Heart left ventricle (tissue), 13 donors: ENCODE measurements at regions not wholly inside any gene's neighbourhood (a gene's known extent, or its start where the extent isn't known, plus 50 kb on each side); places are given as distances from the start of the nearest gene placed in this dataset.

Source experiments
- POLR2A ChIP-seq, 2 donors: fragments of 450-650 bp; IDR thresholded peaks; one replicate each; pipeline ENCODE4 v1.6.1; 2017; ENCODE audit warnings: antibody characterized with exemption in 2 of 2, mild to moderate bottlenecking in 2 of 2, moderate library complexity in 2 of 2
- TF ChIP-seq, protein P1 (sequence below), 12 donors: fragments of 200-600 bp; sonication (generic) in 4 of 12; IDR thresholded peaks; one replicate each; pipeline versions ENCODE4 v1.5.0 to v1.8.0; 2018 to 2022; ENCODE audit warnings: antibody characterized with exemption in 12 of 12, mild to moderate bottlenecking in 5 of 12
- donor health status: ischemic (EF 13 %, LVEDD 7.1; RV severe dilation, severe dysfunction).
- donor health status: DM: no; HTN: yes; CAD: no.
- donor health status: DM: no; HTN: no; CAD: no.
- donor health status: ischemic (EF 25% LVEDD 6.9; RV normal size, moderate dysfunction).
- donor health status: ischemic (EF 25% LVEDD 5.7; RV mildly dilated, moderate dysfunction).
- donor health status: ischemic (EF 35%, LVEDD 5.7; RV mildly dilated, moderate dysfunction).
- donor health status: nonischemic (EF 11% LVEDD 7.7; RV severe dilation, severe dysfunction).
- donor health status: DM: yes; HTN: yes; CAD: no.
- donor health status: PGD.
- donor health status: ischemic (EF 29% LVEDD 5.4; RV normal size, mild dysfunction).
- donor health status: nonischemic (EF 23%, LVEDD 6.1; RV moderate dilation, normal function).

DNA sequence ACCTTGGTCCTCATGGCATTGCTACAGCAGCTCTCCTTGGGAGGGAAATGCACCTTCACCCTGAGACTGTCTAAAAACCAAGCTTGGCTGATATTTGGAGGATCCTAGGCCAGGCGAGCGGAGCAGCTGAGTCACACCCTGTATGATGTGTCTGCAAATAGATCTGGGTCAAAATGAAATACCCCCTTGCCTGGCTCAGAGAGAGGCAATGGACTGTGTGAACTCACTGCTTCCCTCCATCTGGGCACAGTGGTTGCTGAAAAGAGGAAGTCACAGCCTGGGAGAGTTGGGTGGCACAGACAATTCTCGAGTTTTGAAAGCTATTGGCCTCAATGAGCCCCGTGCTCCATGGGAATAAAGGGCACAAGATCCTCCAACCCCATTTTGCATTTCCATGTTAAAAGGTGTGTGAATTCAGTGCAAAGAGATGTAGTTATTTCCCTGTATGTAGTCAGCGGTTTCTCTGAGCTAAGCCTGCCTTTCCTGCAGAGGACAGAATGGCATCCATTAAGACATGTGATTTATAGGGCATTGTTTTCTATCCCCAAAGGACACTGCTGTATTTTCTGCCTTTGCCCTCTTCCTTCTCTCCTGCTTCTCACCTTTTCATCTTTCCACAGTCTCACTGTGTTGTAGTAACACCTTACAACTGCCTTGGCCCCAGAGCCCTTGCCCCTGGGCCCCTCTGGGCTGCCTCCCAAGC lies 177.2 kb downstream of the GADD45G start:
- TF ChIP-seq POLR2A (IDR thresholded peaks at IDR 0.05), result no peak
- TF ChIP-seq, protein P1, sequence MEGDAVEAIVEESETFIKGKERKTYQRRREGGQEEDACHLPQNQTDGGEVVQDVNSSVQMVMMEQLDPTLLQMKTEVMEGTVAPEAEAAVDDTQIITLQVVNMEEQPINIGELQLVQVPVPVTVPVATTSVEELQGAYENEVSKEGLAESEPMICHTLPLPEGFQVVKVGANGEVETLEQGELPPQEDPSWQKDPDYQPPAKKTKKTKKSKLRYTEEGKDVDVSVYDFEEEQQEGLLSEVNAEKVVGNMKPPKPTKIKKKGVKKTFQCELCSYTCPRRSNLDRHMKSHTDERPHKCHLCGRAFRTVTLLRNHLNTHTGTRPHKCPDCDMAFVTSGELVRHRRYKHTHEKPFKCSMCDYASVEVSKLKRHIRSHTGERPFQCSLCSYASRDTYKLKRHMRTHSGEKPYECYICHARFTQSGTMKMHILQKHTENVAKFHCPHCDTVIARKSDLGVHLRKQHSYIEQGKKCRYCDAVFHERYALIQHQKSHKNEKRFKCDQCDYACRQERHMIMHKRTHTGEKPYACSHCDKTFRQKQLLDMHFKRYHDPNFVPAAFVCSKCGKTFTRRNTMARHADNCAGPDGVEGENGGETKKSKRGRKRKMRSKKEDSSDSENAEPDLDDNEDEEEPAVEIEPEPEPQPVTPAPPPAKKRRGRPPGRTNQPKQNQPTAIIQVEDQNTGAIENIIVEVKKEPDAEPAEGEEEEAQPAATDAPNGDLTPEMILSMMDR (IDR thresholded peaks at IDR 0.05), result no peak
